ENCODE measurements at regions not wholly inside any gene's neighbourhood (a gene's known extent, or its start where the extent isn't known, plus 50 kb on each side); places are given as distances from the start of the nearest gene placed in this dataset.
A peak's percentile ranks its signal among the peaks of the same experiment; 100 is the strongest.
"Not testable (repeated sequence)": the region's sequence is repeated elsewhere in the genome, so short reads cannot be mapped to it uniquely, and the experiment has no call there.

DNA sequence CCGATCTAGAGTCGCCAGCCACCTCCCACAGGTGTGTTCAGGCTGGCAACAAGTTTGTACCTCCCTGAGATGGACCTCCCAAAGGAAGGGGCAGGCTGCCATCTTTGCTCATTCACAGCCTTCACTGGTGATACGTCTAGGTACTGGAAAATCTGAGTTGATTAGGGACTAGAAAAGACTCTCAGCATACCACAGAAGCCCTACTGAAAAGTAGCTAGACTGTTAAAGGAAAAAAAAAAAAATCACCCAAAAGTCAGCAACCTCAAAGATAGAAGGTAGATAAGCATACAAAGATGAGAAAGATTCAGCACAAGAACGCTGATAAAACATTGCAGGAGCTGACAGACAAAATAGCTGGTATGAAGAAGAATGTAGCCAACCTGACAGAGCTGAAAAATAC is 128.6 kb upstream of the WDR75 start:
- no peak for DNase-seq

- no peak for DNase-seq
Observed at GRCh38 chr2:189318761-189319160, 122.5 kb upstream of the WDR75 start.

DNA sequence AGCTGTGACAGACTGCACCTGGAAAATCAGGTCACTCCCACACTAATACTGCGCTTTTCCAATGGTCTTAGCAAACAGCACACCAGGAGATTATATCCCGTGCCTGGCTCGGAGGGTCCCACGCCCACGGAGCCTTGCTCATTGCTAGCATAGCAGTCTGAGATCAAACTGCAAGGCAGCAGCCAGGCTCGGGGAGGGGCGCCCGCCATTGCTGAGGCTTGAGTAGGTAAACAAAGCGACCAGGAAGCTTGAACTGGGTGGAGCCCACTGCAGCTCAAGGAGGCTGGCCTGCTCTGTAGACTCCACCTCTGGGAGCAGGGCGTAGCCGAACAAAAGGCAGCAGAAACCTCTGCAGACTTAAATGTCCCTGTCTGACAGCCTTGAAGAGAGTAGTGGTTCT is 121.8 kb upstream of the WDR75 start:
- DNase-seq, result not testable (repeated sequence)

- no peak for DNase-seq
Observed at GRCh38 chr2:189327879-189328847, 113.1 kb upstream of the WDR75 start.

GRCh38 chr2:189328848-189329245 is 112.4 kb upstream of the WDR75 start:
- DNase-seq, result no peak

DNA sequence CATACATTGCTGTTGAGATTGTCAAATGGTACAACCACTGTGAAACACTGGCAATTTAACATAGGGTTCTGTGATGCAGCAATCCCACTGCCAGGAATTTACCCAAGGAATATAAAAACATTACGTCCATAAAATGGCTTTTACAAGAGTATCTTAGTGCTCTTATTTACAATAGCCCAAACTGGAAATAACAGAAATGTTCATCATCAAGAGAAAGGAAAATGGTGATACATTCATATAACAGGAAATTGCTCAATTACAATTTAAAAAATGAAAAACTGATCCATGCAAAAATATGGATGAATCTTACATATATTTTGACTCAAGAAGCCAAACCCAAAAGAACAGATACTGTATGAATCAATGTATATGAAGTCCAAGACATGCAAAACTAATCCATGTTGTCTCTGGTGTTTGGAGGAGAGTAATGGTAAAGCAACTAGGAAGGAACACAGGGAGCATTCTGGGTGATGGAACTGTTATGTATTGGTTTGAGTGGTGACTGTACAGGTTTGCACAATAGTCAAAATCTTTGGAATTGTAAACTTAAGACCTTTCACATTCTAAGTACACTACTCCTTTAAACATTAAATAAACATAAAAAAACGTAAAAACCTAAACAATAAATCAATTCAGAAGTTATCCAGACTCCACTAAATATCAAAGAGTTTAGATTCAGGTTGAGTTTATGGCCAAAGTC is 104.8 kb upstream of the WDR75 start:
- no peak for DNase-seq

DNA sequence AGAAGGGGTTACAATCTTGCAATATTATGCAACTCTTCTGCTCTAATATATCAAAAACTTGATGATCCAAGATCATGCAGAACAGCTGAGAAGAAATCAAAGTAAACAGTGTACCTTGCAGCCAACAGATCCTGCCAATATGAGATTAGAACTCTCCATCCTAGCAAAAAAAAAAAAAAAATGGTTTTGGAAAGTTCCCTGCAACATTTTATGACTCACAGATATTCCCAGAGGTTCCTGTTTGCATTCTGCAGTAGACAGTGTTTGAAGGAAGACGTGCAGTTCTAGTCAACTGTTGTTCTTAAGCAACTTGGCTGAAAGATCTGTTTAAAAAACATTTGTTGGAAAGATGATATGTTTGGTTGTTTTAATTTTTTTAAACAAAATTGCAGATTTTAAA is 103.6 kb upstream of the WDR75 start:
- no peak for DNase-seq

DNA sequence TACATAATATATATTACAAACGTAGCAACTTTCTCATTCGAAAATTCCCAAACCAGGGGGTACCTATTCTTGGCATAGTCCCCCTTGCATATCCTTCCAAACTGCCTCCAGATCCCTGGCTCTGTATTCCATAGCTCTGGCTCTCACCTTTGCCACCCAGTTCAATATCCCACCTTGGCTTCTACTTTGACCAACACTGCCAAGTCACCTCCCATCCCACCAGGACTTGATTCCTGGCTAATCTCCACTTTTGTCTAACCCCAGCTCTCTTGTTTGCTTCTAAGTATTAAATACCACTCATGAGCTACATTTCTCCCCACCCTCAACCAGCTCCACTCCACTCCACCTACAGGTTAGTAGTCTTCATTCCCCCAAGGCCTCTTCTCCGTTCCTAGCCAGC is 103.2 kb upstream of the WDR75 start:
- DNase-seq, result no peak

GRCh38 chr2:189341077-189341476 is 100.2 kb upstream of the WDR75 start:
- no peak for DNase-seq

GRCh38 chr2:189344043-189344442 is 97.2 kb upstream of the WDR75 start:
- DNase-seq, result no peak

DNA sequence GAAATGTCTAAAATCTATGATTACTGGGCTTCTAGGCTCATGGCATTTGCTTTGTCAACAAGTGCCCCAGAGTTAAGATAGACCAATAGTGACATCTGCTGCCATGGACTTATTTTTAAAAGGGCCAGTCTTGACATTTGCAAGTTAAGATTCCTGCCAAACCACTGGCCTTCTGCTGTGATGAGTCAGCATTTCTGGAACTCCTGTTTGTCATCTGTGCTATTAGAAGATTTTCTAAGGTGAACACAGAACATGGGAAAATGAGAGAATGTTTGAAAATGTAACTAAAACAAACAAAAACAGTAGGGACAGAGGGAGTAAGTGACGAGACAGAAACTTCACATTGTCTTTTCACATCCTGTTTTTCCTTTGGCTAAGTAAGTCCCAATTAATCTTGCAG is 93.7 kb upstream of the WDR75 start:
- DNase-seq, result peak; percentile 82

DNA sequence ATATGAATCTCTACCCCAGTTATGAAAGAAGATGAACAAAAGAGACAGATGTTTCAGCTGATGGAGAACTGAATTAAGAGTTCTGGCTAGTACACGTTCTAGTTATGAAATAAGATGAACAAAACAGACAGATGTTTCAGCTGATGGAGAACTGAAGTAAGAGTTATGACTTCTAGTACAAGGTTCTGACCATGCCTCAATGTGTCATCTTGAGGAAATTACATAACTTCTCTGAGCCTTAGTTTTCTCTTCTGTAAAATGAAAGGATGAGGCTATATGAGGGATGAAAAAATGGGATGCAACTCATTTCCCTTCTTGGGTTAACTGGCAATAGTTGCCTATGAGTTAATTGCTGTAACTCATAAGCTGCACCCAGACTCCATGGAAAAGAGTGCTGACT is 92.9 kb upstream of the WDR75 start:
- no peak for DNase-seq

GRCh38 chr2:189350540-189351209 is 90.6 kb upstream of the WDR75 start:
- DNase-seq, result no peak

GRCh38 chr2:189351933-189352332 is 89.3 kb upstream of the WDR75 start:
- not testable (repeated sequence) for DNase-seq

GRCh38 chr2:189357375-189357774 is 83.9 kb upstream of the WDR75 start:
- DNase-seq, result not testable (repeated sequence)

GRCh38 chr2:189360861-189361260 is 80.4 kb upstream of the WDR75 start:
- no peak for DNase-seq

DNA sequence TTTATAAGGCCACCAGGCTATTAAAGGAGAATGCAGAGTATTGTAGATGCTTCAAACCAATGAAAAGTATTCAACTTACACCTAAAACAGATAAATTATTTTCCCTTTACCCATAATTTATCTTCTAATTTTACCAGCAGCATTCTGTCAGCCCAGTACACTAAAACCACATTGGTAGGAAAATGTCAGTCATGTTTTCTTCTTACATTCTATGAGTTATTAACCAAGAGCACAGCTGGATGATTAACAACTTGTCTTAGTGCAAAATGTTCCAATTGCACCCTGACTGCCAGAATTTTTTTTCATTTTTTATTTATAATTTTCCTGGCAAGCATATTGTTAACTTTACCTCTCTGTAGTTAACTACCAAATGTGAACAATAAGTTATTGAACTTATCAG is 79.0 kb upstream of the WDR75 start:
- no peak for DNase-seq

DNA sequence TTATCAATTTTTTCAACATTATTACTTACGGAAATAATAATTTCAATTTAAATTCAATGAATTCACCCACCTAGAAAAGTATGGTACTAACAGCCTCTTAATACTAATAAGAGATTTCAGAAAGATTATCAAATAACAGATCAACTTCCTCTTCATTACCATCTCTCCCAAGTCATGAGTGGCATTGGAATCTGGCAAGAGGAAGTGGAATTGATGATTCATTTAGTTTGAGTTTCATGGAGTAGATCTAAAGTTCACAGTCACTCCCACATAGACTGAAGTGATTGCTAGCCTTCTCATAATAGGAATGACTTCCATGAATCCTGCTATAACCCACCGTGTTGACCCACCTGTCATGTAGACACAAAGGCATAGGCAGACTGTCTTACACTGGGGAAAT is 77.7 kb upstream of the WDR75 start:
- DNase-seq, result no peak

- no peak for DNase-seq
Observed at GRCh38 chr2:189364607-189365006, 76.7 kb upstream of the WDR75 start.

- no peak for DNase-seq
Observed at GRCh38 chr2:189366349-189366748, 74.9 kb upstream of the WDR75 start.

- DNase-seq, result no peak
Observed at GRCh38 chr2:189367343-189367742, 73.9 kb upstream of the WDR75 start.

GRCh38 chr2:189369566-189369965 is 71.7 kb upstream of the WDR75 start:
- DNase-seq, result no peak

GRCh38 chr2:189370719-189371118 is 70.6 kb upstream of the WDR75 start:
- DNase-seq, result no peak
